GM12872 (cell line): ENCODE measurements at regions not wholly inside any gene's neighbourhood (a gene's known extent, or its start where the extent isn't known, plus 50 kb on each side); places are given as distances from the start of the nearest gene placed in this dataset.

ENCODE experiments used
- TF ChIP-seq, protein P1 (sequence below): IDR thresholded peaks from 3 replicates; pipeline ENCODE4 v1.5.1; 2011; ENCODE audit warnings: low read depth, mild to moderate bottlenecking, low read length, moderate library complexity; ENCODE audit not compliant: insufficient read depth

DNA sequence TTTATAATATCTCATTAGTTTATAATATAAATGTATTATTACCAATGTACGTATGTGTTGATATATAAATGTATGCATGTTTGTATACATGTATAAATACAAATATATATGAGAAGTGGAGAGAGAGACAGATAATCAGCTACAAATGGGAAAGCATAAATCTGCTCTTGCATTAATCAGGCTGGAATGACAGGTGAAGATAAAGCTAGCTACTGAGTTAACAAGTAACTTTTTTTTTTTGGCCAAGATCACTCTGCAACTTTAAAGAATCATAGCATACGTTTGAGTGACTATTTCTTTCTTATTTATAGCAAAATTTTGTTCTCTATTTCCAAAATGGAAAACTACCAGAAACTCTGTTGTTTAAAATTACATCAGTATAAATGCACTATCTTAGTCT lies 422.8 kb downstream of the SI start:
- TF ChIP-seq, protein P1, sequence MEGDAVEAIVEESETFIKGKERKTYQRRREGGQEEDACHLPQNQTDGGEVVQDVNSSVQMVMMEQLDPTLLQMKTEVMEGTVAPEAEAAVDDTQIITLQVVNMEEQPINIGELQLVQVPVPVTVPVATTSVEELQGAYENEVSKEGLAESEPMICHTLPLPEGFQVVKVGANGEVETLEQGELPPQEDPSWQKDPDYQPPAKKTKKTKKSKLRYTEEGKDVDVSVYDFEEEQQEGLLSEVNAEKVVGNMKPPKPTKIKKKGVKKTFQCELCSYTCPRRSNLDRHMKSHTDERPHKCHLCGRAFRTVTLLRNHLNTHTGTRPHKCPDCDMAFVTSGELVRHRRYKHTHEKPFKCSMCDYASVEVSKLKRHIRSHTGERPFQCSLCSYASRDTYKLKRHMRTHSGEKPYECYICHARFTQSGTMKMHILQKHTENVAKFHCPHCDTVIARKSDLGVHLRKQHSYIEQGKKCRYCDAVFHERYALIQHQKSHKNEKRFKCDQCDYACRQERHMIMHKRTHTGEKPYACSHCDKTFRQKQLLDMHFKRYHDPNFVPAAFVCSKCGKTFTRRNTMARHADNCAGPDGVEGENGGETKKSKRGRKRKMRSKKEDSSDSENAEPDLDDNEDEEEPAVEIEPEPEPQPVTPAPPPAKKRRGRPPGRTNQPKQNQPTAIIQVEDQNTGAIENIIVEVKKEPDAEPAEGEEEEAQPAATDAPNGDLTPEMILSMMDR: no peak

GRCh38 chr3:164641071-164641470 lies 437.2 kb downstream of the SI start:
- TF ChIP-seq, protein P1: no peak

- TF ChIP-seq, protein P1: no peak
Observed at GRCh38 chr3:164640591-164640990, 437.7 kb downstream of the SI start.

GRCh38 chr3:164620956-164621355 lies 457.3 kb downstream of the SI start:
- TF ChIP-seq, protein P1: no peak

DNA sequence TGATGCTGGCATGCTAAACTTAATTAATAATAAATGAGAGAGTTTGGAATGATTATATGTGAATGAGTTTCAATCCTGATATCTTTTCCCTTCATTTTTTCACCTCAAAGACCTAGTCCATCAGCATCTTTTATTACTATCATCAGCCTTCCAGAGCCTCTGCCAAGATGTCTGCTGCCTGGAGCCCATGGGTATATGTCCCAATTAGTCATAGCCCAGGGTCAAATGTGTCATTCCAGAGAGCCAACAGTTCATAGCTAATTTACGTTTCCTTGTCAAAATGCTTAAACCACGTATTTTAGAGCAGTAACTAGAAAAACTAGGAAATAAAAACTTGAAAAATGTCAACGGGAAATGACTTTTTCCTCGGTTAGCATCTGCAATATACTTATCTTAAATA lies 457.9 kb downstream of the SI start:
- TF ChIP-seq, protein P1: no peak

DNA sequence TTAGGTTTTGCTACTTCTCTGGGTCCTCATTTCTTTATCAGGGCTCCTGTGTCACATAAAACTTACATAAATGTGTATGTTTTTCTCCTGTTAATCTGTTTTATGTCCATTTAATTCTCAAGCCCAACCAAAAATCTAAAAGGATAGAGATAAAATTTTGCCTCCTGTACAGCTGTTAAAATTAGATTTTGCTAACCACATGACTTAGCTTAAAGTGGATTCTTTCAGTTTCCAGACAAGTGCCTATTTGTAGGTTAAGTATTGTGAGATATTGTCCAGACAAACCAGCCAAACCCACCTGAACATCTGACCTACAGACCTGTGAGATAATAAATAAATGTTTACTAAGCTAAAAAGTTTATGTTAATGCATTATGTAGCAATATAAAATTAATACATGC lies 465.5 kb downstream of the SI start:
- TF ChIP-seq, protein P1: no peak

- TF ChIP-seq, protein P1: no peak
Observed at GRCh38 chr3:164608554-164609276, 469.6 kb downstream of the SI start.
